ENCODE measurements at regions not wholly inside any gene's neighbourhood (a gene's known extent, or its start where the extent isn't known, plus 50 kb on each side); places are given as distances from the start of the nearest gene placed in this dataset.

DNA sequence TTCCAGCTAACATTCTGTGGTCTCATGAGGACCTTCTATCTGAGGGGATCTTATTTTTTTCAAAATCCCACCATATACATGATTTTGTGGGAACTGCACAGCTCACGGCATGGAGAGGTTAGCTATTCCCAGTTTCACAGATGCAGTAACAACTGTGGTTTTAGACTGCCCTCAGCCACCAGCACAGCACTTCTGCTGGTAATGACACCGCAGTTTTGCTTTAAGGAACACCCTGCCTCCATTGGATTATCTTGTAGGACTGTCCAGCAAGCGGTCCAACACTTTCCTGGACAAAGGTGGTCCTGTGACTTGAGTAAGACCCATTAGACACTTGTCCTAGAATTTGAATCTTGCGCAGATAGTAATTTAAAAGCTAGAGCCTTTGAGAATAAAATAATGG, 65.3 kb upstream of the SMNDC1 start:
- TF ChIP-seq POLR2A (IDR thresholded peaks at IDR 0.05; ENCODE audit: low read length), result no peak
- TF ChIP-seq GATA1 (IDR thresholded peaks at IDR 0.05; ENCODE audit: low read depth, low read length), result no peak

All from erythroblast (primary cell).